ENCODE measurements at regions not wholly inside any gene's neighbourhood (a gene's known extent, or its start where the extent isn't known, plus 50 kb on each side); places are given as distances from the start of the nearest gene placed in this dataset.

- Histone ChIP-seq H4K8ac (replicated peaks; ENCODE audit: insufficient read length, low read depth, low read length) (no peak overlapping the region), H3K18ac (ENCODE audit: insufficient read length, low read depth, low read length) (no peak overlapping the region), H3T11ph (ENCODE audit: low read length) (no peak overlapping the region), H2BK15ac (ENCODE audit: low read depth, low read length) (no peak overlapping the region), H2AK5ac (ENCODE audit: insufficient read length, low read length) (no peak overlapping the region), H3K23ac (ENCODE audit: insufficient read length, low read depth, low read length) (no peak overlapping the region), H3K23me2 (ENCODE audit: insufficient read length, low read depth, low read length, poor library complexity, severe bottlenecking) (no peaks in the 10 kb centered on the region), H3K4me2 (ENCODE audit: insufficient read depth, insufficient read length, low read length) (no peak overlapping the region), H2AFZ (ENCODE audit: low read length) (no peak overlapping the region), H3K27me3 (ENCODE audit: insufficient read depth, low read length) (no peaks in the 10 kb centered on the region), H3K27ac (ENCODE audit: insufficient read length, low read depth, low read length) (no peak overlapping the region), H3K79me2 (ENCODE audit: insufficient read depth, low read length) (no peaks in the 10 kb centered on the region), H3K56ac (ENCODE audit: insufficient read length, low read depth, low read length) (no peak overlapping the region), H2BK12ac (ENCODE audit: insufficient read length, low read depth, low read length) (no peak overlapping the region), H4K20me1 (ENCODE audit: control insufficient read depth, insufficient read depth, insufficient read length) (no peaks in the 10 kb centered on the region), H3K79me1 (ENCODE audit: insufficient read depth, low read depth, low read length, poor library complexity, severe bottlenecking) (no peaks in the 10 kb centered on the region), H2BK5ac (ENCODE audit: insufficient read length, low read length) (no peak overlapping the region), H3K4me1 (ENCODE audit: insufficient read depth, low read length) (no peaks in the 10 kb centered on the region), H2BK120ac (ENCODE audit: low read depth, low read length, poor library complexity, severe bottlenecking) (no peak overlapping the region), H3K9me3 (ENCODE audit: control insufficient read depth, low read depth, low read length) (no peaks in the 10 kb centered on the region), H4K5ac (ENCODE audit: insufficient read length, low read depth, low read length) (no peak overlapping the region), H3K4ac (ENCODE audit: low read depth, low read length) (no peak overlapping the region), H3K14ac (ENCODE audit: insufficient read depth, low read length) (no peak overlapping the region), H2BK20ac (ENCODE audit: low read depth, low read length, poor library complexity, severe bottlenecking) (no peak overlapping the region), H3K9ac (ENCODE audit: extremely low read depth, insufficient read length, low read length) (no peak overlapping the region), H4K91ac (ENCODE audit: insufficient read length, low read depth, low read length) (no peak overlapping the region)
- no peaks in the 10 kb centered on the region for H3K36me3 Mint-ChIP-seq (ENCODE audit: insufficient read depth in 1 of 3, low read depth in 3 of 3)
- TF ChIP-seq CTCF (conservative IDR thresholded peaks at IDR 0.05): no peak
- DNase-seq: no peak
- peaks cover 12 to 19% of the 10 kb centered on the region in 2 experiments for H3K4me1 Mint-ChIP-seq
- no peak overlapping the region for H3K27ac Mint-ChIP-seq
- WGBS (ENCODE audit: extremely low coverage, insufficient read length, low lambda C conversion rate): no CpG with 5 or more reads among the region's 1 CpG
- no peaks in the 10 kb centered on the region; a peak in 2 of 5 replicates for H3K9me3 Mint-ChIP-seq
- peaks cover 13% of the 10 kb centered on the region for H3K27me3 Mint-ChIP-seq (ENCODE audit: low read depth)
- no peak overlapping the region for H3K4me3 Mint-ChIP-seq
Measured at GRCh38 chr4:41384992-41385391, 128.3 kb downstream of the UCHL1 start.
